HG03439 (cell line): ENCODE measurements at regions not wholly inside any gene's neighbourhood (a gene's known extent, or its start where the extent isn't known, plus 50 kb on each side); places are given as distances from the start of the nearest gene placed in this dataset.
A peak's percentile ranks its signal among the peaks of the same experiment; 100 is the strongest.

Source experiments
- ATAC-seq: cut with Tn5 transposase; IDR thresholded peaks from one replicate; pipeline ENCODE4 v1.9.1; 2021; ENCODE audit warnings: mild to moderate bottlenecking, moderate library complexity; ENCODE audit not compliant: unreplicated experiment

- ATAC-seq: no peak
These were observed 416.1 kb downstream of the ATP23 start for GRCh38 chr12:58357511-58357910.

- no peak for ATAC-seq
These were observed 417.0 kb downstream of the ATP23 start for GRCh38 chr12:58358369-58358768.

GRCh38 chr12:58359084-58359483 is 417.7 kb downstream of the ATP23 start:
- no peak for ATAC-seq

GRCh38 chr12:58361056-58361455 is 419.7 kb downstream of the ATP23 start:
- no peak for ATAC-seq

GRCh38 chr12:58363971-58364370 is 422.6 kb downstream of the ATP23 start:
- ATAC-seq: no peak

GRCh38 chr12:58364389-58365086 is 423.2 kb downstream of the ATP23 start:
- ATAC-seq: no peak

GRCh38 chr12:58365087-58365390 is 423.7 kb downstream of the ATP23 start:
- ATAC-seq: no peak

GRCh38 chr12:58367041-58367440 is 425.7 kb downstream of the ATP23 start:
- ATAC-seq: no peak

- no peak for ATAC-seq
These were observed 426.6 kb downstream of the ATP23 start for GRCh38 chr12:58368001-58368400.

- no peak for ATAC-seq
These were observed 428.2 kb downstream of the ATP23 start for GRCh38 chr12:58369576-58369975.

GRCh38 chr12:58372298-58372697 is 430.9 kb downstream of the ATP23 start:
- peak; percentile 100 for ATAC-seq

- ATAC-seq: no peak
These were observed 436.7 kb downstream of the ATP23 start for GRCh38 chr12:58378028-58378427.

- ATAC-seq: no peak
These were observed 440.2 kb downstream of the ATP23 start for GRCh38 chr12:58381546-58381945.

GRCh38 chr12:58384196-58384595 is 442.8 kb downstream of the ATP23 start:
- no peak for ATAC-seq

- no peak for ATAC-seq
These were observed 444.8 kb downstream of the ATP23 start for GRCh38 chr12:58386136-58386535.

- ATAC-seq: no peak
These were observed 445.8 kb downstream of the ATP23 start for GRCh38 chr12:58387199-58387598.

GRCh38 chr12:58388261-58388660 is 446.9 kb downstream of the ATP23 start:
- no peak for ATAC-seq

GRCh38 chr12:58393152-58393551 is 451.8 kb downstream of the ATP23 start:
- ATAC-seq: no peak

- ATAC-seq: no peak
These were observed 453.7 kb downstream of the ATP23 start for GRCh38 chr12:58395056-58395455.

- no peak for ATAC-seq
These were observed 454.1 kb downstream of the ATP23 start for GRCh38 chr12:58395470-58395869.

- no peak for ATAC-seq
These were observed 454.9 kb downstream of the ATP23 start for GRCh38 chr12:58396239-58396638.

GRCh38 chr12:58405363-58405762 is 464.0 kb downstream of the ATP23 start:
- no peak for ATAC-seq

GRCh38 chr12:58408516-58408915 is 467.1 kb downstream of the ATP23 start:
- ATAC-seq: no peak
